ENCODE measurements at regions not wholly inside any gene's neighbourhood (a gene's known extent, or its start where the extent isn't known, plus 50 kb on each side); places are given as distances from the start of the nearest gene placed in this dataset.

- no peak overlapping the region for H3K9ac ChIP-seq (ENCODE audit: control insufficient read depth, extremely low read depth, insufficient read depth, low read length)
- no peaks in the 10 kb centered on the region for H3K36me3 ChIP-seq (ENCODE audit: control insufficient read depth in 2 of 2, extremely low read depth in 1 of 2, insufficient read depth in 2 of 2, low read length in 2 of 2)
- H3K4me2 ChIP-seq (ENCODE audit: control insufficient read depth, extremely low read depth, insufficient read depth, low read depth, low read length): no peak overlapping the region
- no peak overlapping the region for H2AFZ ChIP-seq (ENCODE audit: control insufficient read depth, low read length)
- H3K9me3 ChIP-seq (ENCODE audit: control insufficient read depth, low read depth, low read length): no peaks in the 10 kb centered on the region
- H3K9me1 ChIP-seq (ENCODE audit: control insufficient read depth, extremely low read depth, insufficient read depth, low read length): no peaks in the 10 kb centered on the region
- H4K20me1 ChIP-seq (ENCODE audit: control insufficient read depth, extremely low read depth, insufficient read depth, low read length): no peaks in the 10 kb centered on the region
- H3K4me3 ChIP-seq (ENCODE audit: control insufficient read depth in 2 of 3, extremely low read depth in 1 of 3, insufficient read depth in 2 of 3, low read depth in 1 of 3, low read length in 3 of 3): no peak overlapping the region
- no peak overlapping the region for H3K27ac ChIP-seq (ENCODE audit: control insufficient read depth, insufficient read depth, low read length)
- H3K4me1 ChIP-seq (ENCODE audit: control insufficient read depth, extremely low read depth, insufficient read depth, low read length): no peaks in the 10 kb centered on the region
- dilution Hi-C loops (cut with MboI; ENCODE audit: extremely low pct_ligation_motif_present, low sequenced_read_pairs): no loop called here
- FAIRE-seq (no peak), DNase-seq (ENCODE audit: low read depth, low spot score) (no peak)
- TF ChIP-seq CTCF (optimal IDR thresholded peaks at IDR 0.05 in 1 of 3, IDR thresholded peaks at IDR 0.05 in 1 of 3, conservative IDR thresholded peaks at IDR 0.05 in 1 of 3; ENCODE audit: extremely low read depth in 1 of 3, insufficient read depth in 2 of 3, low read length in 3 of 3): no peak
- TF ChIP-seq EZH2 (IDR thresholded peaks at IDR 0.05; ENCODE audit: low read length): no peak
- no peaks in the 10 kb centered on the region for H3K27me3 ChIP-seq (ENCODE audit: control insufficient read depth, extremely low read depth, insufficient read depth, low read length)
- no peaks in the 10 kb centered on the region for H3K79me2 ChIP-seq (ENCODE audit: control insufficient read depth, insufficient read depth, low read length)
Observed at GRCh38 chr5:152990649-152991048, 499.8 kb upstream of the GRIA1 start.

GRCh38 chr5:152994033-152994680 is 496.3 kb upstream of the GRIA1 start:
- dilution Hi-C loops (cut with MboI; ENCODE audit: extremely low pct_ligation_motif_present, low sequenced_read_pairs): no loop called here
- Histone ChIP-seq H3K4me1 (ENCODE audit: control insufficient read depth, extremely low read depth, insufficient read depth, low read length) (no peaks in the 10 kb centered on the region), H4K20me1 (ENCODE audit: control insufficient read depth, extremely low read depth, insufficient read depth, low read length) (no peaks in the 10 kb centered on the region), H3K9me1 (ENCODE audit: control insufficient read depth, extremely low read depth, insufficient read depth, low read length) (no peaks in the 10 kb centered on the region), H3K79me2 (ENCODE audit: control insufficient read depth, insufficient read depth, low read length) (no peaks in the 10 kb centered on the region), H3K27ac (ENCODE audit: control insufficient read depth, insufficient read depth, low read length) (no peak overlapping the region), H3K4me3 (ENCODE audit: control insufficient read depth in 2 of 3, extremely low read depth in 1 of 3, insufficient read depth in 2 of 3, low read depth in 1 of 3, low read length in 3 of 3) (no peak overlapping the region), H3K4me2 (ENCODE audit: control insufficient read depth, extremely low read depth, insufficient read depth, low read depth, low read length) (no peak overlapping the region), H3K9ac (ENCODE audit: control insufficient read depth, extremely low read depth, insufficient read depth, low read length) (no peak overlapping the region), H3K27me3 (ENCODE audit: control insufficient read depth, extremely low read depth, insufficient read depth, low read length) (no peaks in the 10 kb centered on the region), H2AFZ (ENCODE audit: control insufficient read depth, low read length) (no peak overlapping the region), H3K9me3 (ENCODE audit: control insufficient read depth, low read depth, low read length) (no peaks in the 10 kb centered on the region), H3K36me3 (ENCODE audit: control insufficient read depth in 2 of 2, extremely low read depth in 1 of 2, insufficient read depth in 2 of 2, low read length in 2 of 2) (no peaks in the 10 kb centered on the region)
- TF ChIP-seq EZH2 (IDR thresholded peaks at IDR 0.05; ENCODE audit: low read length) (no peak), CTCF (optimal IDR thresholded peaks at IDR 0.05 in 1 of 3, IDR thresholded peaks at IDR 0.05 in 1 of 3, conservative IDR thresholded peaks at IDR 0.05 in 1 of 3; ENCODE audit: extremely low read depth in 1 of 3, insufficient read depth in 2 of 3, low read length in 3 of 3) (no peak)
- FAIRE-seq (no peak), DNase-seq (ENCODE audit: low read depth, low spot score) (peak; percentile 13)
